HG02588 (cell line): ENCODE measurements at regions not wholly inside any gene's neighbourhood (a gene's known extent, or its start where the extent isn't known, plus 50 kb on each side); places are given as distances from the start of the nearest gene placed in this dataset.

Experiments used
- ATAC-seq: cut with Tn5 transposase; IDR thresholded peaks from one replicate; pipeline ENCODE4 v1.9.1; 2021; ENCODE audit warnings: mild to moderate bottlenecking, moderate library complexity; ENCODE audit not compliant: unreplicated experiment

DNA sequence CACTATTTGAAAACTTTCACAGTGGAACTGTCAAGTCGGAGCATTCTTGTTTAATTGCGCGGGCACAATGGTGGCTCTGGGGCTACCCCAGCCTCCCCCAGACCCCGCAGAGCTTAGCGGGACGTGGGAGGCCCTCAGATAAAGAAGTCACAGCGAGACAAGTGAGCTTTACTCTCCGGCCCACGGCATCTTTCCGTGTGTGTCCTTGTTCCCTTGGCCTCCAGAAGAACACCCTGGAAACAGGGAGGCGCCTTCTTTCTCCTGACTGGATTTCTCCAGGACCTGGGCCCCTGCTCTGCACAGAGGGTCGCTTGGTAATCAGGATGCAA, 382.8 kb downstream of the RRAGC start:
- ATAC-seq: no peak

DNA sequence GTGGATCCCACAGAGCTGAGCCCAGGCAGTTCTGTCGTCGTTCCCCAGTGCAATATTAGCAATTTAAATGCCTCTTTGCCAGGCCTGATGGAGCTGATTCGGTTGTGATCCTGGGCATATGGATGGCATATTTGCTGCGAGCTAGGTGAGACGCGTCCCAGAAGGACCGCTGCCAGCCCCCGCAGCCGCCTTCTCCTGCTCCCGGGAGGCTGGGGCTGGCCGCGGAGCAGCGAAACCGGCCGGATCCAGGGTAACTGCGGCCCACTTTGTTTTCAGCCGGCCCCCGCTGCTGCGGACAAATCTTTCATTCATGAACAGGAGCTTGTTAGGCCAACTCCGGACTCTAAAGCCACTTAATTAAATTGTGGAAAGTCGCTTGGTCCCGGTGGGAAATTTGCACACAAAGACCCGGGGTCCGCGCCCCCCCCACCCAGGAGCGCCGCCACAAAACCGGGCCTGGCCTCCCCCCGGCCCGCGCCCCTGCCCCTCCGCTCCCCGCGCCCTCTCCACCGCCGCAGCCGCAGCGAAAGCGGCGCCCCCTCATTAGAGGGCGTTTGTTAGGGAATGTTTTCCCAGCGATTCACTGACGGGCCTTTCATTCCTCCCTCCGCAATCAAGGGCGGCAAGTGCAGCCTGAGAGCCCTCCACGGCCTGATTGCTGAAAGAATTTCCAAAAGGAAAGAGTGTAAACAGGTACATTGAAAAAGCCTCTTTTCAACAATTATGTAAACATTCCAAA, 383.3 kb downstream of the RRAGC start:
- no peak for ATAC-seq

DNA sequence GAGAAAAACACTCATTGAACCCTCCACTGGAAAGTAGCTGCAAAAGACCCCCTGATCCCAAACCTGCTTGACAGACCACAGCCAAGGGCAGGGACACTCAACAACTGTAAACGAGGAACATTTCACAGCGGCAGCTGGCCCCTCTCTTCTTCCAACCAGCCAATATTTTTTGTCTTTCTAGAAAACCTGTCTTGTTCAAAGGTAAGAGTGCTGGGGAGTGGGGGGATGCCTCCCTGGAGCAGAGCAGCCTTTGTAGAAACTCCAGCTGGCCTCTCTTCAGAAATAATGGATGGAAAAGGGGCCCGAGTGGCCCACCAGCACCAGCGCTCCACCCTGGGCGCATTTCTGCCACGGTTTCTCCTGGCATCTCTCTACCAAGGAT, 384.0 kb downstream of the RRAGC start:
- ATAC-seq: no peak

DNA sequence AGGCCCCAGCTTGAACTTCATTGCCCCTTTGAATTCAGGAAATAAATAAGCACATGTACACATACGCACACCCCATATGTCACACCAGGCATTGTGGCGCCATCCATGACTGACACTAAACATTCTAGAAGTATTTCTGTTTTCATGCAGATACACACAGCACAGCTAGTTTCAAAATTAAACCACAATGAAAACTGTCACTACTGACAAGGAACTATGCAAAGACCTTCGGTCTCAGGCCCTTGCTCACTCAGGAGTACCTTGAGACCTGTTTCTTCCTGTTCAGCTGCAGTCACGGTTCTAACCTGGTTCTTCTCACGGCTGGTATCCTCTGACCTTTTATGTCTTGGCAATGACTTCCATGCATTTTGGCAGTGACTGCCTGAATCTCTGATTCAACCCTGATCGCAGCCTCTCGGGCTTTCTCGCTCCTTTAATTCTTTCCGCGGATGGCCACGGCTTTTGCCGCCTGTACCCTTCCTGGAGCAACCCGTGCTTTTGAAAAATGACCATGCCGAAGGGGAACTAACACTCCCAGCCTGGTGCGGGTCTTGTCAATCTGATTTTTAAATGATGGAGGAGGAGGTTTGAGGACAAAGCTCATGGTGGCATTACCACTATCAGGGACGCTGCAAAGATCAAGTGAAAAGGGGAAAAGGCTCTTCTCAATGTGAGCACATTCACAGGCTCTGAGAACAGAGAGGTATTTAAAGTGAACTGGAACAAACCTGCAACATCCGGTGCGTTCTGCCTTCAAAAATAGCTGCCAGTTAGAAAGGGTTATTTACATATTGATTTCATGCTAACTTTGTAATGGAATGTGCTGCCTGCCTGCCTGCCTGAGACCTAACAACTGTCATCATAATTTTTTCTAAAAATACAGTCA, 384.6 kb downstream of the RRAGC start:
- peak; percentile 81 for ATAC-seq

DNA sequence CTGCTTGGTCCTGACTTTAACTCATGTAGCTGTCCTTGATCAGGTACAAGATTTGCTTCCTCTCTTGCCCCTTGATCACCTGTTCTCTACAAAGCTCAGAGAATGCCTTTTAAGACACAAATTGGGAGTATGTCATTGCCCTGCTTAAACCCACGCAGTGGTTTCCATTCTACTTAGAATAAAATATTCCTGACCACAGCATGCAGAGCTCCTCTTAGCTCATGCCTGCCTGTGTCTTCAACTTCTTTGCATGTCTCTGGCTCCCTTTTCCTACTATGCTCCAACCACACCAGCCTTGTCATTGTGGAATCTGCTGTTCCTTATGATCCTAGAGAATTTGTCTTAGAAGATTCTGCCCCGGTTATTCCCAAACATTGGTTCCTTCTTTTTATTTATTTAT, 393.1 kb downstream of the RRAGC start:
- ATAC-seq: no peak

DNA sequence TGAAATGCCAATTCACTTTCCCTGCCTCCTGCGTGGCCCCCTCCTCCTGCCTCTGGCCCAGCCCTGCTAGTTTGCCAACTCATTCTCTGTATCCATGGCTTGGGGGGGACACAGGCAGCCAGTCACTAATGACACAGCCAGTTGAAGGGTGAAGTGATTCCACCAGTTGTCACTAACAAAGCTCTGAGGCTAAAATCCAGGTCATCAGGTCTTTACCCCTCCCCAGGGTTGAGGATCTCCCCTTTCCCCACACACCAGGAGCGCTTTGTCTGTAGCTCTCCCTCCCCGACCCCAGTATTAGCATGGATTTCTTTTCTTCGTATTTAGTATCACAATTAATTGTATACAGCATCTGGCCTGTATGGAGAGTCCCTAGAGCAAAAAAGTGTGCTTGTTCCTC, 394.1 kb downstream of the RRAGC start:
- no peak for ATAC-seq

DNA sequence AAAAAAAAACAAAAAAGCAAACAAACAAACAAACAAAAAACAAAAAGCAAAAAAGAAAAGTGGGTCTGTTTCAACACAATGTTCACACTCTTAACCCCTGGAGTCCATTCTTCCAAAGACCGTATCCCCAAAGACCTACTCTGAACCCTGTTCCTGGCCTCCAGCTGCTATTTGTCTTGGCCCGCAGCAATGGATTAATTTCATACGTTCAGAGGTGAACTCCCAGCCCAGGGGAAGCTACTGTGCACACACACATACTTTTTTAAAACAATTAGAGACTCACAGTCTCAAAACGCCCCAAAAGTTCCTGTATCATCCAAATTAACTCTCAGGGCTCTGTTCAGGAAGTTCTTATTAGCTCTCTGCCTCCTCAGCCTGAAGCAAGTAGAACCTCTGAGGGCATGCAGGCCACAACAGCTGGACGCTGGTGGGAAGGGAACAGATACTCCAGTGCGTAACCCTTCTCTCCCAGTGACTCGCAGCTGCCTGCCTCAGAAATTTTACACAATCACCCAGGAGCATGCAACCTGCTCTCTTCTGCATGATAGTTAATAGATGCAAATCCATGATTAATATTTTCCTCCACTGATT, 395.4 kb downstream of the RRAGC start:
- ATAC-seq: no peak

DNA sequence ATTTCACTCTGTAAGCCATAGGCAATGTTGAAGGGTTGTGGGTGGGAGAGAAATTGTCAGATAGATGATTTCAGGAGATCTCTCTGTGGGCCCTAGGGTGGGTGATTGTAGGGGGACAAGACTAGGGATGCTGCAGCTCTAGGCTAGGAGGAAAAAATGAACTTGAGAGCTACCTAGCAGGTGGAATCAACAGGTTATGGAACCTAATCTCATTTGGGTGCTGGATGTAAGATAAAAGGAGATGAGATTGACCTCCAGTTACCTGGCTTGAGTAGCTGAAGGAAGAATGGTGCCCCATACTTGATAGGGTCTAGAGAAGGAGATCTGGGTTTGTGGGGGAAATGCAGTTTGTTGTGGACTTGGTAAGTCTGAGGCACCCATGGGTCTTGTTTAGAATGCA, 396.5 kb downstream of the RRAGC start:
- ATAC-seq: no peak

DNA sequence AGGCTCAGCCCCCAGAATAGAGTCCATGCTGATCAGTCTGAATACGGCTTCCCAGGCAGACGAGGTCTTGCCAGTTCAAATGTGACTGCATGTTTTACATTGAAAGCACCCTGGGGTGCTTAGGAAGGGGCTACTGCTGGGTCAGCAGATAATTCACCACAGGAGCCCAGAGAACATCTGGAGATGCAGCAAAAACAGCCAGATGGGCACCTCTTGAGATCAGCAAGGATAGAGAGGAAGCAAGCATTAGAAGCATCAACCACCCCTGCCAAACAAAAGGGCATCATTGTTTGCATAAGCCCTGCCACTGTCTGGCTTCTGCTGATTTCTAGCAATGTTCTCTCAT, 403.1 kb downstream of the RRAGC start:
- ATAC-seq: no peak

DNA sequence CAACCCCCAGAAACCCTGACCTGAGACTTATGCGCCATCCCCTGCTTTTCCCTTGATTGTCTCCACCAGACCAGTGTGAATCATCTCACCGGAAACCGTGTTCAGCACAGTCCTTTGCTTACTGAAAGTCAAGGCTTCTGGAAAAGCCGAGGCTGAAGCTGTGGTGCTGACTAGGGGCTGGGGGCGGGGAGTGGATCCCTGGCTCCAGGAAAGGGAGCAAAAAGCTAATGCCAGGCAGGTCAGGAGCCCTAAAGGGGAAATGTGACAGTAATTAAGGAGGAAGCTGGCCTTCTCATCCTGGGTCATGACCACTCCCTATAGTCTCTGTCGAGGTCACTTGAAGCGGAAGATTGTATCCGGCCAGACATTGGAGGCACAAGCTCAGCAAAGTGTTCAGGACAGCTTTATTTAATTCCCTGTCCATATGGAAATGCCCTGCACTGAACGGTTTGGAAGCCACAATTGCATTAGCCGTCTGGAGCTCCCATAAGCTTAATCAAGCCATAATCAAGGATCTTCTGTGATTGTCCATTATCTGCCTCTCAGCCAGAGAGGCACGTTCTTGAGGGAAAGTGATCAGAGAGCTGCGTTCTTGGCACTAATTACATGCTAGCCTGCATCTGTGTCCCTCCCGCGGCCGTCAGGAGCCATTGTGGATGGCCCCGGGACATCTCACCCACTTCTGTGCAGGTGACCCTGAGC, 403.6 kb downstream of the RRAGC start:
- no peak for ATAC-seq

DNA sequence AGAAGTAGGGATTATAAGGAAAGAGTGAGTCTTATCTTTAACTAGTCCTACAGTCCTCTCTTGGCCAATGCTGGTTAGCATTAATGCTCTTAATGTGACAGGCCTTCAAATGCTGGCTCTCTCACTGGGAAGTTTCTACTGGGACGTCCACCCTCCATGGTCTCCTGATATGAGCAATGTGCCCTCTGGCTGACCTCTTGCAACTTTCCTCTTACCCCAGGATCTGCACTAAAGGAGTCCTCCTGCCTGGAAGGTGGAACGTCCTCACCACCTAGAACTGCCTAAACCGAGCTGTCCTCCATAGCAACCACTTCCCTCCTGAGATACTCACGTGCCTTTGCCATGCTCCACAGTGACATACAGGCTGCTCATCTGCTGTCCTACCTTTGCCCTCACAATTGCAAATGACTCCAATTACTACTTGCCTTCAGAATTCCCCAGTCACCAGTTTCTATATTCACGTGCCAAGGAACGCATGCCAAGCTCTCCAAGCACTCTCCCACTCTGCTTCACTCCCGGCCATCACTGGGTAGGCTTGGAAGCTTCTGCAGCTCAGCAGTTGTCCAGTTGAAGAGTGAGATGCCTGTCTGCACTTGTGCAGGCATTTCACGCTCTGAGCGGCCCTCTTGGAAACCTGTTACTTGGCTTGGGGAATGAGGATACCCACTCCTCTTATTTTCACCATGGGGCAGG, 404.7 kb downstream of the RRAGC start:
- no peak for ATAC-seq

DNA sequence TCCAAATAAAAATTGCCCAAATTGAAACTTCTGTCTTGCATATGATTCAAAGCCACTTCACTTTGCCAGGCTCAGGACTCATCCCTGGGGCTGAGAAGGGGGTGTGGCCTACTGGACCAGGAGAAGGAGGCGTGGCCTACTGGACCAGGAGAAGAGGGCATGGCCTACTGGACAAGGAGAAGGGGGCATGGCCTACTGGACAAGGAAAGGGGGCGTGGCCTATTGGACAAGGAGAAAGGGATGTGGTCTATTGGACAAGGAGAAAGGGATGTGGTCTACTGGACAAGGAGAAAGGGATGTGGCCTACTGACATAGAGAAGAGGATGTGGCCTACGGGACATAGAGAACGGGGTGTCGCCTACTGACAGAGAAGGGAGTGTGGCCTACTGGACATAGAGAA, 405.3 kb downstream of the RRAGC start:
- no peak for ATAC-seq

DNA sequence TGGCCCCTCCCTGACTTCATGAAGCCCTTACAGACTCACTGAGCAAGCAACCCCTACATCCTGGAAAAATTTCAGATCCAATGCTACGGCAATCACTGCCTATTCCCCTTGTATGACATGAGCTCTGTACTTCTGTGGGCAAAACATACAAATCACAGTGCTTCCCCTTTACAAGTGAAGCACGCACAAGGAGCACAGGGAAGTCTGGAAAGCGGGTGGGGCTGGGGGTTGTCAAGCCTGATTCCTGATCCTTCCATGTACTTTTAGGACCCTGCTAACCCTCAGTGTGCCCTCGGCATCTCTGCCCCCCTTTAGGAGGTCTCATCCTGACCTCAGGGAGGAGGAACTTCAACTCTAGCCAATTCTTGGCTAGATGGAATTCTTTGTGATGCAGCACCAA, 405.7 kb upstream of the POU3F1 start:
- no peak for ATAC-seq

DNA sequence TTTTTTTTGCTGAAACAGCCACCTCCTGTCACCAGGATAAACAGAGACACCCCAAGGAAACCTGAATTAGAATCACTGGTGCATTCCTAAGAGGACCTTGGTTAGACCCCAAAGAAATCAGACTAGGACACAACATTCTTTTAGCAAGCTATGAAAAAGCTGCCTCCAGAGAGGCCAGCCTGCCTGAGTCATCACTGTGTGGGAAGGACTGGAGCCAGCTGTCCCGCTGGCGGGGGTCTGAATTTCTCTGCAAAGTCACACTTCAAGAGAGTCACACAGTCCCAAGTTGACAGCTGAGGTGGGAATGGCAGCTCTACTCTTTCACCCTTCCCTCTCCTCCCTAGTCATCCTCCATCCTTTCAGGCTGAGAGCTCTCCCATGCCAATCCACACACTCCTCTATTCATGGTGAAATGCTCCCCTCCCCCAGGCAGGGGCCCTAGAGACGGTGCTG, 405.0 kb upstream of the POU3F1 start:
- no peak for ATAC-seq

DNA sequence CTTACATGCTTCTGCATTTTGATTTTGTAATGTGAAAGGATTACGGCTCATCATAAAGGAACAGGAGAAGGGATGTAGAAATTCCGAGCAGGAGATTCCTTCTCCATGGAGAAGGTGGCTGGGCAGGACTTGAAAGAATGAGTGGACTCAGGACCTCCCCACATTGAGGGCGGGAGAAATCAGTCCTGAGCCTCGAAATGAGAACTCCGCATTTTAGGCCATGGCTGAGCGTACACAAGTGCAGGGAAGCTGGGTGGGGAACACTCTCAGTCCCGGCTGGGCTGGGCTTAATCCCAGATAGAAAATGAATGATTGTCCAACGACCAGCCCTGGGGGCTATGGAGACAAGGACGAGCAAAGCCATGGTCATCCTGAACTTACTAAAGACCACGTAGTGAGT, 402.3 kb upstream of the POU3F1 start:
- no peak for ATAC-seq

DNA sequence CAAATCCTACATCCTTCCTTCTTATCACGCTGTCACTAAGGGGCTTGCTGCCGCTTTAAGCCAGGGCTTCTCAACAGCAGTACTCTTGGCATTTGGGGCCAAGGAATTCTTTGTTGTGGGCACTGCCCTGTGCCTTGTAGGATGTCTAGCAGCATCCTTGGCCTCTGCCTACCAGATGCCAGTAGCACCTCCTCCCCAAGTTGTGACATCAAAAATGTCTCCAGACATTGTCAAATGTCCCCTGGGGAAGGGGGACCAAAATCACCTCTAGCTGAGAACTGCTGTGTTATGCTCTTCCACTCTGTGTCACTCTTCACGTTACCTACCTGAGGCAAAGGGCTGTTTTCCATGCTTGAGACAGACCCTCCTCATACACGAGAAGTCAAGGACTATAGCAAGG, 400.3 kb upstream of the POU3F1 start:
- no peak for ATAC-seq

DNA sequence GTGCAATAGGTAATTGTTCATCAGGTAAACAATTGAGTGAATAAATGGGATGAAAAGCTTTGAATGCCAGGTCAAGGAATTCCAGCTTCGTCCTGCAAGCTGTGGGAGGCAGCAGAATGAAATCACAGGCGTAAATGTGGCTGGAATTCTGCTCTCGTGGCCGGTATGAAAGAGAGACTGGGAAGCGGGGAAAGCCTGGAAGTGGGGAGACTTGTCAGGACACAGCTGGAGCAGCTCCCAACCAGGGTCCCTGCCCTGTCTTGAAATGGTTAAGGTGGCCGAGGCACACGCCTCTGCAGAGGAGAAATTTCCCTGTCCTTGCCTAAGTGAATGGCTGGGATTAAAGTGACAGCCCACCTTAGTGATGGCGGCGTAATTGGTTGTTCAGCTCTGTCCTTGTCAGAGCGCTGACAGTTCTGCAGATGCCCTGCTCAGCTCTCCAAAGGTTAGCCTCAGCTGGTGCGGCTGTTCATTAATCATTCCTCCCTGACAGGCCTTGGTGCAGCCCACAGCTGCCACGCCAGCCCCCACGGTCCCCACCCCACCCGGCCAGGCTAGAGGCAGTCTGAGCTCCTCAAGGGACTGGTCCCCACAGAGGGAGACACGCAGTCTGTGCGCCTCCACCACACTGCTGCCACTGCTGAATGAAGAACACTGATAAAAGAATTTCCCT, 398.3 kb upstream of the POU3F1 start:
- no peak for ATAC-seq

DNA sequence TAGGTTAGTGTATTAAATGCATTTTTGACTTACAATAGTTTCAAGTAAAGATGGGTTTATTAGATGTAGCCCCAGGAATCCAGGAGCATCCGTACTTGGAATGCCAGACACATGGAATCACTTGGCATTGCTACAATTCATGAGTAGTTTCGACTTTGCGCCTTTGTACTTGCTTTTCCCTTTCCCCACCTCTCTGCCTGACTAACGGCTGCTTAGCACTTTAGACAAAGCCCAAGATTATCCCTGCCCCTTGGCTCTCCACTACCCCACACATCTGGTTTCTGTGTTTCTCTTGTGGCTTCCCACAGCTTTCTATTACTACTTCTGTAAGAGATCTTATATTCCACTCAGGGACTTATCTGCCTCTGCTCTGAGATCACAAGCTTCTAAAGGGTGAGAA, 397.7 kb upstream of the POU3F1 start:
- ATAC-seq: no peak

DNA sequence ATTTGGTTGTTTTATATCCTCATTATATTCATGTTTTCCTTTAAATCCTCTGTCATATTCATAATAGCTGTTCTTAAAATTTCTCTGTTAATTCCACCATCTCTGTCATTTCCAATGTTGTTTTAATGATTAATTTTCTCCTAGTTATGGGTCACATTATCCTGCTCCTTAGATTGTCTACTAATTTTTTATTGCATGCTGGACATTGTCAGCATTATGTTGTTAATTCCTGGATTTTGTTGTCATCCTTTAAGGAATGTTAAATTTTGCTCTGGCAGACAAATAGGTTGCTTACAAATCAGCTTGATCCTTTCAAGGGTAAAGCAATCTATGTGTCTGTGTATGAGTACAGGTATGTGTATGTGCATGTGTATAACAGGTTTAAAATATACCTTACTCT, 393.8 kb upstream of the POU3F1 start:
- ATAC-seq: no peak

DNA sequence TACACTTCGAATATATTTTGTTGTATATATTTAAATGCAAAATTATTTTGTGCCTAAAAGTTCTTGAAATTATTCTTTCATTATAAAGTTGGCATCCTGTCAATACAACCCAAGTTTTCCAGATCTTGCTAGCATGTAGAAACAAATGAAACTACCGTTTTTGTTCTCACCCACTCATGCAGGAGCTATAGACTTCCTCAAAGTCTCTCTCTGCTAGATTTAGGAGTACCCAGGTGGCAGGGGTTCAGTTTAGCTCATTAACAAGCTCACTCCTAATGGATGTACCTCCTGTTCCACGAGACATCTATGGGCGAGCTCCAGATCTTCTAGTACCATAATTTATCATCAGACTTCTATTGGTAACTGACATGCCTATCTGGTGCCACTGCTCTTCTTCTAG, 390.2 kb upstream of the POU3F1 start:
- ATAC-seq: no peak
